GM12891 (cell line): ENCODE measurements at regions not wholly inside any gene's neighbourhood (a gene's known extent, or its start where the extent isn't known, plus 50 kb on each side); places are given as distances from the start of the nearest gene placed in this dataset.

ENCODE experiments used
- POLR2AphosphoS5 ChIP-seq: IDR thresholded peaks from 2 replicates; pipeline ENCODE4 v1.6.1; 2011; ENCODE audit warnings: low read depth, low read length, control low read depth
- TAF1 ChIP-seq: IDR thresholded peaks from 2 replicates; pipeline ENCODE4 v1.6.1; 2011; ENCODE audit warnings: low read depth, low read length, control low read depth

- no peak for TF ChIP-seq POLR2AphosphoS5
- no peak for TF ChIP-seq TAF1
Measured at GRCh38 chr1:173405834-173406233, 71.3 kb upstream of the PRDX6 start.
